ENCODE measurements at regions not wholly inside any gene's neighbourhood (a gene's known extent, or its start where the extent isn't known, plus 50 kb on each side); places are given as distances from the start of the nearest gene placed in this dataset.

DNA sequence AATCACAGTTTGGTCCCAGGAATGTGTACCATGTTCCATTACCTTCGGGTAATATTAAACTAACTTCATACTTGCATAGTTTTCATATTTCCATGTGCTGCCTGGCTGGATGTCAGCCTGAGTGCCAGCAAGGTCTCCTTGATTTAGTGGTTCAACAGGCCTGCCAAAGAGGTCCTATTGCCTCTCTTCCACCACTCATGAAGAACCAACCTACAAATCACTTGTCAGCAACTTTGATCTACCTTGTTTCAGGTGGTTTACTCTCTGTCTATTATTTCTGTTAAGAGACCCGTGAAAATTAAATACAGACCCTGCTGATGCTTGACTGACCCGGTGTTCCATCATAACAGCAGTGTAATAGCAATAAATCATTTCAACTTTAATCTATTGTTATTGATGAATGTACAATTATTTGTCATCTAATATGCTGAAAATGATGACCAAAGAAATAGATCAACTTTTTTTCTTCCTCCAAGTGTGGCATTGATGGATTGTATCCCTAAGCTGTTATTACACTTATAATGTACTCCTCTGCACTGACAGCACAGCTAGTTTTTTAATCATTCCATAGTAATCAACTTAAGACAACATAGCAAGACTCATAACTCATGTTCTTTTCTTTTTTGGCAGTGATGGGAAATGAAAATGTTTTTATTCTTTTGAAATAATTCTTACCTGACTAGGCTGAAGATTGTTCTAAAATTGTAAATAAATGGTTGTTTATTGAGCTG lies 1220.2 kb upstream of the ACVR2A start:
- TF ChIP-seq, protein P1, sequence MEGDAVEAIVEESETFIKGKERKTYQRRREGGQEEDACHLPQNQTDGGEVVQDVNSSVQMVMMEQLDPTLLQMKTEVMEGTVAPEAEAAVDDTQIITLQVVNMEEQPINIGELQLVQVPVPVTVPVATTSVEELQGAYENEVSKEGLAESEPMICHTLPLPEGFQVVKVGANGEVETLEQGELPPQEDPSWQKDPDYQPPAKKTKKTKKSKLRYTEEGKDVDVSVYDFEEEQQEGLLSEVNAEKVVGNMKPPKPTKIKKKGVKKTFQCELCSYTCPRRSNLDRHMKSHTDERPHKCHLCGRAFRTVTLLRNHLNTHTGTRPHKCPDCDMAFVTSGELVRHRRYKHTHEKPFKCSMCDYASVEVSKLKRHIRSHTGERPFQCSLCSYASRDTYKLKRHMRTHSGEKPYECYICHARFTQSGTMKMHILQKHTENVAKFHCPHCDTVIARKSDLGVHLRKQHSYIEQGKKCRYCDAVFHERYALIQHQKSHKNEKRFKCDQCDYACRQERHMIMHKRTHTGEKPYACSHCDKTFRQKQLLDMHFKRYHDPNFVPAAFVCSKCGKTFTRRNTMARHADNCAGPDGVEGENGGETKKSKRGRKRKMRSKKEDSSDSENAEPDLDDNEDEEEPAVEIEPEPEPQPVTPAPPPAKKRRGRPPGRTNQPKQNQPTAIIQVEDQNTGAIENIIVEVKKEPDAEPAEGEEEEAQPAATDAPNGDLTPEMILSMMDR (IDR thresholded peaks at IDR 0.05), result no peak
- no peak for TF ChIP-seq POLR2A (IDR thresholded peaks at IDR 0.05)

Data from uterus (tissue), 2 donors.